MM.1S (cell line): ENCODE measurements at regions not wholly inside any gene's neighbourhood (a gene's known extent, or its start where the extent isn't known, plus 50 kb on each side); places are given as distances from the start of the nearest gene placed in this dataset.

ENCODE experiments used
- EZH2phosphoT487 ChIP-seq: fragments of 300-600 bp; sonication (generic); IDR thresholded peaks from 2 replicates; pipeline ENCODE4 v1.6.1; 2018; ENCODE audit warnings: antibody characterized with exemption, low read length
- TF ChIP-seq, protein P1 (sequence below): fragments of 300-600 bp; sonication (generic); IDR thresholded peaks from 2 replicates; pipeline ENCODE4 v1.5.1; 2016; ENCODE audit warnings: antibody characterized with exemption, low read length, mixed read lengths

DNA sequence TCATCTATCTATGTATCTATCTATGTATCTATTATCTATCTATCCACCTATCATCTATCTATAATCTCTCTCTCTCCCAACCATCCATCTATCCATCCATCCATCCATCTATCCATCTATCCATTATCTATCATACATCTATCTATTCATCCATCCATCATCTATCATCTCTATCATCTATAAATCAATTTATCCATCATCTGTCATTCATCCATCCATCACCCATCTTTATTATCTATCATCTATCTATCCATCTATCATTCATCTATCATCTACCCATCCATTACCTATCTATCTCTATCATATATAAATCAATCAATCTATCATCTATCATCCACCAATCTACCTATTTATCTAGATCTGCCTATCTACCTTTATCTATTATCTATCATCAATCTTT, 69.4 kb upstream of the PPP2R3B start:
- TF ChIP-seq, protein P1, sequence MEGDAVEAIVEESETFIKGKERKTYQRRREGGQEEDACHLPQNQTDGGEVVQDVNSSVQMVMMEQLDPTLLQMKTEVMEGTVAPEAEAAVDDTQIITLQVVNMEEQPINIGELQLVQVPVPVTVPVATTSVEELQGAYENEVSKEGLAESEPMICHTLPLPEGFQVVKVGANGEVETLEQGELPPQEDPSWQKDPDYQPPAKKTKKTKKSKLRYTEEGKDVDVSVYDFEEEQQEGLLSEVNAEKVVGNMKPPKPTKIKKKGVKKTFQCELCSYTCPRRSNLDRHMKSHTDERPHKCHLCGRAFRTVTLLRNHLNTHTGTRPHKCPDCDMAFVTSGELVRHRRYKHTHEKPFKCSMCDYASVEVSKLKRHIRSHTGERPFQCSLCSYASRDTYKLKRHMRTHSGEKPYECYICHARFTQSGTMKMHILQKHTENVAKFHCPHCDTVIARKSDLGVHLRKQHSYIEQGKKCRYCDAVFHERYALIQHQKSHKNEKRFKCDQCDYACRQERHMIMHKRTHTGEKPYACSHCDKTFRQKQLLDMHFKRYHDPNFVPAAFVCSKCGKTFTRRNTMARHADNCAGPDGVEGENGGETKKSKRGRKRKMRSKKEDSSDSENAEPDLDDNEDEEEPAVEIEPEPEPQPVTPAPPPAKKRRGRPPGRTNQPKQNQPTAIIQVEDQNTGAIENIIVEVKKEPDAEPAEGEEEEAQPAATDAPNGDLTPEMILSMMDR, result no peak
- no peak for TF ChIP-seq EZH2phosphoT487
